GM23338 (cell line): ENCODE measurements at regions not wholly inside any gene's neighbourhood (a gene's known extent, or its start where the extent isn't known, plus 50 kb on each side); places are given as distances from the start of the nearest gene placed in this dataset.

Source experiments
- ATAC-seq: fragments of 200-7000 bp; cut with Tn5 transposase; 3 replicates; pipeline ENCODE4 v1.9.1; 2020
- DNase-seq: peaks from one replicate; pipeline ENCODE4 v3.0.0-alpha.2; 2015; ENCODE audit warnings: low spot score
- H2AFZ ChIP-seq: fragments of 200-600 bp; sonication (generic); 2 replicates; pipeline ENCODE4 v1.8.0; 2016; ENCODE audit warnings: antibody characterized with exemption, mild to moderate bottlenecking, moderate library complexity
- H3F3A ChIP-seq: fragments of 200-600 bp; sonication (generic); replicated peaks from 2 replicates; pipeline ENCODE4 v1.8.0; 2017; ENCODE audit warnings: antibody characterized with exemption, mixed run types, low read depth
- H3K27ac ChIP-seq: fragments of 200-600 bp; sonication (generic); 2 replicates; pipeline ENCODE4 v1.6.1; 2016; ENCODE audit warnings: low read depth
- H3K27me3 ChIP-seq: fragments of 200-600 bp; sonication (generic); 2 replicates; pipeline ENCODE4 v1.8.0; 2016; ENCODE audit warnings: mild to moderate bottlenecking, mixed run types, moderate library complexity; ENCODE audit not compliant: insufficient read depth
- H3K36me3 ChIP-seq: fragments of 200-600 bp; sonication (generic); 2 replicates; pipeline ENCODE4 v1.8.0; 2016; ENCODE audit warnings: mild to moderate bottlenecking; ENCODE audit not compliant: insufficient read depth
- H3K4me1 ChIP-seq: fragments of 200-600 bp; sonication (generic); 2 replicates; pipeline ENCODE4 v1.8.0; 2016; ENCODE audit warnings: mild to moderate bottlenecking, moderate library complexity; ENCODE audit not compliant: insufficient read depth
- H3K4me2 ChIP-seq: fragments of 200-600 bp; sonication (generic); 2 replicates; pipeline ENCODE4 v1.7.1; 2017; ENCODE audit warnings: mixed run types
- H3K4me3 ChIP-seq: fragments of 200-600 bp; sonication (generic); 2 replicates; pipeline ENCODE4 v1.6.1; 2016; ENCODE audit warnings: mixed run types
- H3K79me2 ChIP-seq: fragments of 200-600 bp; sonication (generic); replicated peaks from 2 replicates; pipeline ENCODE4 v1.8.0; 2017; ENCODE audit warnings: mild to moderate bottlenecking; ENCODE audit not compliant: insufficient read depth
- H3K9me2 ChIP-seq: fragments of 200-600 bp; sonication (generic); 2 replicates; pipeline ENCODE4 v1.8.0; 2017; ENCODE audit not compliant: insufficient read depth
- H4K20me1 ChIP-seq: fragments of 200-600 bp; sonication (generic); replicated peaks from 2 replicates; pipeline ENCODE4 v1.8.0; 2017; ENCODE audit warnings: mild to moderate bottlenecking; ENCODE audit not compliant: insufficient read depth
- H3K27ac Mint-ChIP-seq: 2 replicates; pipeline ENCODE4 v1.8.0; 2020; ENCODE audit warnings: inconsistent platforms, mild to moderate bottlenecking, moderate library complexity, mixed read lengths
- H3K27me3 Mint-ChIP-seq: 3 replicates; pipeline ENCODE4 v1.8.0; 2022; ENCODE audit warnings: low read depth, mild to moderate bottlenecking, moderate library complexity, mixed read lengths, inconsistent platforms; ENCODE audit not compliant: insufficient read depth, poor library complexity
- H3K36me3 Mint-ChIP-seq: 3 replicates; pipeline ENCODE4 v1.8.0; 2021; ENCODE audit warnings: low read depth, mild to moderate bottlenecking, inconsistent platforms, moderate library complexity, mixed read lengths
- H3K4me1 Mint-ChIP-seq: 3 replicates; pipeline ENCODE4 v1.8.0; 2020; ENCODE audit warnings: mild to moderate bottlenecking, inconsistent platforms, mixed read lengths
- H3K4me3 Mint-ChIP-seq: 3 replicates; pipeline ENCODE4 v1.8.0; 2021; ENCODE audit warnings: moderate library complexity, mild to moderate bottlenecking, inconsistent platforms, mixed read lengths
- H3K9me3 Mint-ChIP-seq: 3 replicates; pipeline ENCODE4 v1.8.0; 2020; ENCODE audit warnings: moderate library complexity, mild to moderate bottlenecking, inconsistent platforms, mixed read lengths
- CREB1 ChIP-seq: fragments of 250-450 bp; sonication (Bioruptor Pico); IDR thresholded peaks from 2 replicates; pipeline ENCODE4 v1.5.0; 2020; ENCODE audit warnings: low read depth, mild to moderate bottlenecking, moderate library complexity
- EZH2 ChIP-seq: fragments of 200-600 bp; sonication (generic); IDR thresholded peaks from one replicate; pipeline ENCODE4 v1.8.0; 2017; ENCODE audit warnings: antibody characterized with exemption, mild to moderate bottlenecking, low read depth; ENCODE audit not compliant: unreplicated experiment
- EZH2phosphoT487 ChIP-seq: fragments of 200-600 bp; sonication (generic); IDR thresholded peaks from one replicate; pipeline ENCODE4 v1.8.1; 2018; ENCODE audit warnings: antibody characterized with exemption; ENCODE audit not compliant: unreplicated experiment
- JUNB ChIP-seq: IDR thresholded peaks from one replicate; pipeline ENCODE4 v1.6.1; 2016; ENCODE audit warnings: antibody characterized with exemption; ENCODE audit not compliant: unreplicated experiment
- NANOG ChIP-seq: IDR thresholded peaks from 2 replicates; pipeline ENCODE4 v1.6.1; 2016; ENCODE audit warnings: antibody characterized with exemption, borderline replicate concordance
- POLR2AphosphoS5 ChIP-seq: IDR thresholded peaks from 2 replicates; pipeline ENCODE4 v1.6.1; 2016; ENCODE audit warnings: antibody characterized with exemption, low read depth
- REST ChIP-seq: IDR thresholded peaks from one replicate; pipeline ENCODE4 v1.6.1; 2018; ENCODE audit warnings: antibody characterized with exemption; ENCODE audit not compliant: unreplicated experiment
- STAT1 ChIP-seq: IDR thresholded peaks from one replicate; pipeline ENCODE4 v1.6.1; 2016; ENCODE audit warnings: antibody characterized with exemption; ENCODE audit not compliant: unreplicated experiment
- ZNF114 ChIP-seq: fragments of 250-450 bp; sonication (Bioruptor Pico); IDR thresholded peaks from 2 replicates; pipeline ENCODE4 v1.5.0; 2020; ENCODE audit warnings: mild to moderate bottlenecking, moderate library complexity
- ZNF331 ChIP-seq: fragments of 250-450 bp; sonication (Bioruptor Pico); IDR thresholded peaks from 2 replicates; pipeline ENCODE4 v1.5.0; 2020; ENCODE audit warnings: low read depth, mild to moderate bottlenecking, moderate library complexity
- ZNF462 ChIP-seq: fragments of 250-450 bp; sonication (Bioruptor Pico); IDR thresholded peaks from 2 replicates; pipeline ENCODE4 v1.5.0; 2020; ENCODE audit warnings: mild to moderate bottlenecking, moderate library complexity

DNA sequence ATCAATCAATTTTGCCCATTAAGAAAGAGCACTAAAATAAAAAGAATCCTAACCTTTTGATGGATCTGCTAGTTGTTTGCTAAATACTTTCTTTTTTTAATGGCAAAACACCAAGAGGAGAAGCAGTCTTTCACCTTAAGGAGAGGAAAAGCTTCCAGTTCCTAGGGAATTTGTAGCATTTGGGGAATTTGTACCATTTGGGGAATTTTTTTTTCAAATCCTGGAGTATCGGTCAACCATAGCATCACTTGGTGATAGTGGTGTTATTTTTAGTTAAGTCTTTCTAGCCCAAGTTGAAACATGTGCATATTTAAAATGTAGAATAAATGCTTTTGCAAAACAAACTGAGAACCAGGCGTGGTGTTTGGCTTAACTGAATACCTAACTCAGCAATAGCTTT lies 117.5 kb upstream of the SEMA6D start (continued):
- TF ChIP-seq ZNF462 (CRISPR knock-in tag) (no peak), CREB1 (CRISPR knock-in tag) (no peak), ZNF114 (CRISPR knock-in tag) (no peak), STAT1 (no peak), REST (no peak), ZNF331 (CRISPR knock-in tag) (no peak)

- Mint-ChIP-seq H3K27ac (no peak overlapping the region), H3K9me3 (no peaks in the 10 kb centered on the region; the same call in 2 of the 3 replicates), H3K27me3 (peaks cover 1% of the 10 kb centered on the region), H3K36me3 (no peaks in the 10 kb centered on the region), H3K4me1 (peaks cover 28% of the 10 kb centered on the region), H3K4me3 (no peak overlapping the region)
- Histone ChIP-seq H2AFZ (no peak overlapping the region), H3K36me3 (no peaks in the 10 kb centered on the region), H3K4me2 (no peak overlapping the region), H4K20me1 (no peaks in the 10 kb centered on the region), H3F3A (no peaks in the 10 kb centered on the region), H3K4me1 (peaks cover 30% of the 10 kb centered on the region), H3K27ac (no peak overlapping the region), H3K9me2 (peaks cover 5% of the 10 kb centered on the region), H3K79me2 (no peaks in the 10 kb centered on the region), H3K4me3 (no peak overlapping the region), H3K27me3 (no peaks in the 10 kb centered on the region)
- ATAC-seq, result no peak
- DNase-seq, result no peak
- TF ChIP-seq ZNF114 (CRISPR knock-in tag), result no peak
- TF ChIP-seq EZH2, result no peak
- TF ChIP-seq JUNB, result no peak
- no peak for TF ChIP-seq REST
- TF ChIP-seq POLR2AphosphoS5, result no peak
- no peak for TF ChIP-seq NANOG
- no peak for TF ChIP-seq EZH2phosphoT487
- no peak for TF ChIP-seq STAT1
Measured at GRCh38 chr15:47602121-47602520, 115.2 kb upstream of the SEMA6D start.
